M059J (cell line): ENCODE measurements at regions not wholly inside any gene's neighbourhood (a gene's known extent, or its start where the extent isn't known, plus 50 kb on each side); places are given as distances from the start of the nearest gene placed in this dataset.
"Not testable (repeated sequence)": the region's sequence is repeated elsewhere in the genome, so short reads cannot be mapped to it uniquely, and the experiment has no call there.

Experiments used
- DNase-seq: peaks from one replicate; pipeline ENCODE4 v3.0.0-alpha.2; 2012; ENCODE audit warnings: low read depth

DNA sequence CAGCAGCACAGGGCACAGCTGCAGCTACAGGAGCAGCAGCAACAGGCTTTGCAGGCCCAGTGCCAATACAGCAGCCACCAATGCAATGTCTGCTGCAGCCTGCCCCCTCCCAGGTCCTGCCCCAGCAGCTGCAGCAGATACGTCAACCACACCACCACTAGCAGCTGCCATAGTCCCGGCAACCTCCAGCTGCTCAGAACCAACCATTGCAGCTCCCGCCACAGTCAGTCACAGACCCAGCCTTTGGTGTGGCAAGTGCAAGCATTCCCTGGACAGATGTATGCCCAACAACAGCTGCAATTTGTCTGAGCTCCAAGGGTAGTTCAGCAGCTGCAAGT is 53.3 kb upstream of the TUBA3E start:
- DNase-seq = peak; percentile 7

DNA sequence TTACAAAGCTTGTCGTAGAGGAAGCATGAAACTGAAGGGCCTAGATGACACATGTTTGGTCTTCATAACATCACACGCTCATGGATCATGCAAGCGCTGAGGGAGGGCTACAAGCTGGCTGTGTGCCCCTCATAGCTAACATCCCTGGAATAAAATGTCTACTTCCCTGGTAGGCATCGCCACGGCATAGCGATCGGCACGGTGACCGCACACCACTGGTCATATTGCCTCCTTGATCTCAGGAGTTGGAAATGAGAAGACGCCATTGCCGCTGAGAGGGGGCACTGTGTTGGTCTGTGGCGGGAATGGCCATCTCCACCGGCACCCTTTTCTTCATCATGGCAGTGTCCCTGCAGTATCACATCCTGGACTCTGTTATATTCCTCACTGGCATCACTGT is 50.1 kb upstream of the TUBA3E start:
- not testable (repeated sequence) for DNase-seq
